Keratinocyte (primary cell): ENCODE measurements at regions not wholly inside any gene's neighbourhood (a gene's known extent, or its start where the extent isn't known, plus 50 kb on each side); places are given as distances from the start of the nearest gene placed in this dataset.

ENCODE experiments used
- DNase-seq: peaks from one replicate; pipeline ENCODE4 v3.0.0-alpha.2; 2011; ENCODE audit warnings: low read depth, missing footprints, low spot score
- FAIRE-seq: peaks from 2 replicates; lab custom pipeline; 2011; peaks lifted over from hg19 to GRCh38; lab: Jason Lieb, UNC
- H2AFZ ChIP-seq: 2 replicates; pipeline ENCODE4 v1.6.0; 2012; ENCODE audit warnings: low read length, control low read depth, inconsistent platforms; ENCODE audit not compliant: control insufficient read depth
- H3K27ac ChIP-seq: 2 replicates; pipeline ENCODE4 v1.5.1; 2011; ENCODE audit warnings: low read length; ENCODE audit not compliant: control insufficient read depth, insufficient read depth
- H3K27me3 ChIP-seq: 3 replicates; pipeline ENCODE4 v1.6.0; 2011; ENCODE audit warnings: low read length; ENCODE audit not compliant: control insufficient read depth, insufficient read depth; ENCODE audit errors: extremely low read depth
- H3K36me3 ChIP-seq, 2 experiments: 2 replicates in 1 of 2; 3 replicates in 1 of 2; pipeline ENCODE4 v1.5.1; 2011; ENCODE audit warnings: low read length in 2 of 2, mild to moderate bottlenecking in 1 of 2; ENCODE audit not compliant: control insufficient read depth in 2 of 2, insufficient read depth in 2 of 2; ENCODE audit errors: extremely low read depth in 1 of 2
- H3K4me1 ChIP-seq: 3 replicates; pipeline ENCODE4 v1.5.1; 2011; ENCODE audit warnings: low read length; ENCODE audit not compliant: control insufficient read depth, insufficient read depth; ENCODE audit errors: extremely low read depth
- H3K4me2 ChIP-seq: 3 replicates; pipeline ENCODE4 v1.6.0; 2011; ENCODE audit warnings: low read depth, low read length; ENCODE audit not compliant: control insufficient read depth, insufficient read depth; ENCODE audit errors: extremely low read depth
- H3K4me3 ChIP-seq, 3 experiments: fragments of 200-600 bp in 1 of 3; sonication (generic) in 1 of 3; 2 replicates in 2 of 3; 3 replicates in 1 of 3; pipeline ENCODE4 v1.5.1; 2011 to 2016; ENCODE audit warnings: low read length in 3 of 3, mild to moderate bottlenecking in 3 of 3, control low read depth in 2 of 3, inconsistent platforms in 1 of 3, low read depth in 1 of 3, mixed read lengths in 1 of 3, mixed run types in 1 of 3, moderate library complexity in 1 of 3; ENCODE audit not compliant: control insufficient read depth in 2 of 3, insufficient read depth in 2 of 3; ENCODE audit errors: extremely low read depth in 1 of 3
- H3K79me2 ChIP-seq: 2 replicates; pipeline ENCODE4 v1.6.0; 2012; ENCODE audit warnings: low read length; ENCODE audit not compliant: control insufficient read depth, insufficient read depth
- H3K9ac ChIP-seq: 3 replicates; pipeline ENCODE4 v1.6.0; 2011; ENCODE audit warnings: low read length; ENCODE audit not compliant: control insufficient read depth, insufficient read depth; ENCODE audit errors: extremely low read depth
- H3K9me1 ChIP-seq: 3 replicates; pipeline ENCODE4 v1.6.0; 2011; ENCODE audit warnings: low read length; ENCODE audit not compliant: control insufficient read depth, insufficient read depth; ENCODE audit errors: extremely low read depth
- H3K9me3 ChIP-seq: 2 replicates; pipeline ENCODE4 v1.5.1; 2012; ENCODE audit warnings: low read depth, low read length; ENCODE audit not compliant: control insufficient read depth
- H4K20me1 ChIP-seq: 3 replicates; pipeline ENCODE4 v1.6.0; 2011; ENCODE audit warnings: low read length; ENCODE audit not compliant: control insufficient read depth, insufficient read depth; ENCODE audit errors: extremely low read depth
- EZH2 ChIP-seq: IDR thresholded peaks from one replicate; pipeline ENCODE4 v1.6.1; 2012; ENCODE audit warnings: inconsistent platforms, mild to moderate bottlenecking, low read length, moderate library complexity
- dilution Hi-C: fragments of 300-500 bp; cut with MboI; formaldehyde crosslinking; loops from one replicate; pipeline ENCODE4 v1.7.0; 2020; ENCODE audit warnings: low sequenced_read_pairs; ENCODE audit not compliant: extremely low pct_ligation_motif_present
- TF ChIP-seq, protein P1 (sequence below), 3 experiments: IDR thresholded peaks in 1 of 3; conservative IDR thresholded peaks in 1 of 3; optimal IDR thresholded peaks in 1 of 3; 2 replicates in 2 of 3; 3 replicates in 1 of 3; pipeline versions ENCODE3 to v1.5.1; 2011; ENCODE audit warnings: low read length in 3 of 3, mild to moderate bottlenecking in 3 of 3, moderate library complexity in 2 of 3, control low read depth in 1 of 3, inconsistent platforms in 1 of 3; ENCODE audit not compliant: insufficient read depth in 2 of 3; ENCODE audit errors: extremely low read depth in 1 of 3

DNA sequence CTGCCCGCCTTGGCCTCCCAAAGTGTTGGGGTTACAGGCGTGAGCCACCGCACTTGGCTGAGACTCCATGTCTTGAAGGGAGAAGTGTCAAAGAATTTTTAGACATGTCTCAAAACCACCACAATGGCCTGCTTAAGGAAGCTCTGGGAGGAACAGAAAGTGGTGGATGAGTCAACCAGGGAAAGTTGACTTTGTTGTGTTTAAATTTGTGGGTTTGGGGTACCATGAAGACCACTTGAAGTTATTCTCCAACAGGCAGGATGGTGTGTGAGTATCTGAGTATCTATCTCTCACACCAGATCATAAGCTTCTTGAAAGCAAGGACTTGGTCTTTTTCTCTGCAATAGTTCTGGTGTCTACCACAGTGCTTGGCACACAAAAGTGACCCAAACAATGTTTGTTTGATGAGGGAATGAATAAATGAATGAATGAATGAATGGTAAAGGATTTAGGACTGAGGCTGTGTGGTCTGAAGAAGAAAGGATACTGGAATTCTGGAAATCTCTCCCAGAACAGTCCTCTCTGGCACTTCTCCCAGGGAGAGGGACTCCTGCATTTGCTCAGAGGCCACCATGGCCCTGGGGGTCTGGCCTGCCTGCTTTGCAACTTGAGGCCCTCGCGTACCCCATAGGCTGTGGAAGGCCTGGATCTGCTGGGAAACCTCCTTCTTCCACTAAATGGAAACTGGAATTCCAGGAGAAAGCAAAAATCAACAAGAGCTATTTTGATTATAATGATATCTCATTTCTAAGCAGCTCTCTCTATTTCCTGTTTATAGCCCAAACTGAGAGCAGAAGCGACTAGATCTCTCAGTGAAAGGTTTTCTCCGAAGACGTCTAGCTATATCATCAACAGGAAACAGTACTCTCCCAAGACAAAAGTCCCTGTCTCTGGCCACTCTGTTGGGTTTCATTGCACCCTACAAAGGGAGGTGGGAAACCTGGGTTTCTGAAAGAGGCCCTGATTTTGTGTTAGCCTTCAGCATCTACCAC lies 187.9 kb downstream of the PALM2AKAP2 start:
- H3K4me1 ChIP-seq, result no peaks in the 10 kb centered on the region
- H3K27me3 ChIP-seq, result no peaks in the 10 kb centered on the region
- no peak overlapping the region for H3K9ac ChIP-seq
- TF ChIP-seq, protein P1, sequence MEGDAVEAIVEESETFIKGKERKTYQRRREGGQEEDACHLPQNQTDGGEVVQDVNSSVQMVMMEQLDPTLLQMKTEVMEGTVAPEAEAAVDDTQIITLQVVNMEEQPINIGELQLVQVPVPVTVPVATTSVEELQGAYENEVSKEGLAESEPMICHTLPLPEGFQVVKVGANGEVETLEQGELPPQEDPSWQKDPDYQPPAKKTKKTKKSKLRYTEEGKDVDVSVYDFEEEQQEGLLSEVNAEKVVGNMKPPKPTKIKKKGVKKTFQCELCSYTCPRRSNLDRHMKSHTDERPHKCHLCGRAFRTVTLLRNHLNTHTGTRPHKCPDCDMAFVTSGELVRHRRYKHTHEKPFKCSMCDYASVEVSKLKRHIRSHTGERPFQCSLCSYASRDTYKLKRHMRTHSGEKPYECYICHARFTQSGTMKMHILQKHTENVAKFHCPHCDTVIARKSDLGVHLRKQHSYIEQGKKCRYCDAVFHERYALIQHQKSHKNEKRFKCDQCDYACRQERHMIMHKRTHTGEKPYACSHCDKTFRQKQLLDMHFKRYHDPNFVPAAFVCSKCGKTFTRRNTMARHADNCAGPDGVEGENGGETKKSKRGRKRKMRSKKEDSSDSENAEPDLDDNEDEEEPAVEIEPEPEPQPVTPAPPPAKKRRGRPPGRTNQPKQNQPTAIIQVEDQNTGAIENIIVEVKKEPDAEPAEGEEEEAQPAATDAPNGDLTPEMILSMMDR (optimal IDR thresholded peaks at IDR 0.05 in 1 of 3, IDR thresholded peaks at IDR 0.05 in 1 of 3, conservative IDR thresholded peaks at IDR 0.05 in 1 of 3; ENCODE audit: extremely low read depth in 1 of 3, insufficient read depth in 2 of 3, low read length in 3 of 3), result no peak
- no peak for TF ChIP-seq EZH2
- dilution Hi-C loops, result no loop called here
- H4K20me1 ChIP-seq, result no peaks in the 10 kb centered on the region
- H3K79me2 ChIP-seq, result no peaks in the 10 kb centered on the region
- H3K4me2 ChIP-seq, result no peak overlapping the region
- DNase-seq (no peak), FAIRE-seq (no peak)
- no peak overlapping the region for H3K27ac ChIP-seq
- no peaks in the 10 kb centered on the region for H3K9me3 ChIP-seq
- no peaks in the 10 kb centered on the region for H3K9me1 ChIP-seq
- no peaks in the 10 kb centered on the region for H3K36me3 ChIP-seq
- H2AFZ ChIP-seq, result no peak overlapping the region
- H3K4me3 ChIP-seq, result no peak overlapping the region

DNA sequence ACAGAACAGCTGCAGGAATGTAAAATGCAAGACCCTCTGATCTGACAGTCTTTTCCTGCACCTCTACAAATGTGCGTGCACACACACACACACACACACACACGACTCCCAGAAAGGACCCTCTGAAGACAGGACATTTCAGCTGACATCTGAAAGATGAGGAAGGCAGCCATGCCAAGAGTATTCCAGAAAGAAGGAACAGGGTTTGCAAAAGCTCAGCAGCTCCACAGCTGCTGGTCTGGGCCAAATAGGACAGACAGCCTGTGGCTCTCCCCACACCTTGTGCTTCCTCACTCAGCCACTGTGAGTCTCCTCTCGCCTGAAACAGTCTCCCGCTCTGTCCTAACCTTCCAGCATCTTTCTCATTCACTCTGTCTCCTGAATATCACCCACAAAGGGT lies 189.0 kb downstream of the PALM2AKAP2 start:
- Histone ChIP-seq H3K9me1 (no peaks in the 10 kb centered on the region), H3K9ac (no peak overlapping the region), H4K20me1 (no peaks in the 10 kb centered on the region), H3K4me3 (no peak overlapping the region), H3K79me2 (no peaks in the 10 kb centered on the region), H3K36me3 (no peaks in the 10 kb centered on the region), H3K9me3 (no peaks in the 10 kb centered on the region), H3K4me2 (no peak overlapping the region), H3K4me1 (no peaks in the 10 kb centered on the region), H3K27me3 (no peaks in the 10 kb centered on the region), H2AFZ (no peak overlapping the region), H3K27ac (no peak overlapping the region)
- TF ChIP-seq, protein P1 (optimal IDR thresholded peaks at IDR 0.05 in 1 of 3, IDR thresholded peaks at IDR 0.05 in 1 of 3, conservative IDR thresholded peaks at IDR 0.05 in 1 of 3; ENCODE audit: extremely low read depth in 1 of 3, insufficient read depth in 2 of 3, low read length in 3 of 3), result peak; percentile 22 to 61 (median 46)
- TF ChIP-seq EZH2, result no peak
- FAIRE-seq, result peak; percentile 65
- DNase-seq, result no peak
- dilution Hi-C loops, result no loop called here
